ENCODE measurements at regions not wholly inside any gene's neighbourhood (a gene's known extent, or its start where the extent isn't known, plus 50 kb on each side); places are given as distances from the start of the nearest gene placed in this dataset.

- DNase-seq, result no peak
- H3K36me3 ChIP-seq, result no peaks in the 10 kb centered on the region
- intact Hi-C loops (cut with micrococcal nuclease), result no loop called here
- no peak for TF ChIP-seq CTCF (IDR thresholded peaks at IDR 0.05; ENCODE audit: borderline replicate concordance)
- no peak overlapping the region for H3K4me3 ChIP-seq
- no peaks in the 10 kb centered on the region for H3K9me3 ChIP-seq (replicated peaks)
- H3K27ac ChIP-seq (replicated peaks), result no peak overlapping the region
- H3K27me3 ChIP-seq (ENCODE audit: low read depth), result peaks cover 12% of the 10 kb centered on the region
- no peaks in the 10 kb centered on the region for H3K4me1 ChIP-seq
Observed at GRCh38 chr6:104473021-104473429, 386.7 kb downstream of the HACE1 start.

GRCh38 chr6:104472021-104472901, 387.5 kb downstream of the HACE1 start:
- H3K9me3 ChIP-seq (replicated peaks), result no peaks in the 10 kb centered on the region
- intact Hi-C loops (cut with micrococcal nuclease), result no loop called here

GRCh38 chr6:104466306-104466705, 393.4 kb downstream of the HACE1 start:
- no peaks in the 10 kb centered on the region for H3K36me3 ChIP-seq
- no peak for TF ChIP-seq CTCF (IDR thresholded peaks at IDR 0.05; ENCODE audit: borderline replicate concordance)
- H3K27me3 ChIP-seq (ENCODE audit: low read depth), result no peaks in the 10 kb centered on the region
- no peak overlapping the region for H3K4me3 ChIP-seq
- peaks cover 4% of the 10 kb centered on the region for H3K9me3 ChIP-seq (replicated peaks)
- DNase-seq, result no peak
- H3K27ac ChIP-seq (replicated peaks), result no peak overlapping the region
- no peaks in the 10 kb centered on the region for H3K4me1 ChIP-seq
- intact Hi-C loops (cut with micrococcal nuclease), result no loop called here

More at GRCh38 chr6:104472021-104472901, 387.5 kb downstream of the HACE1 start:
- no peaks in the 10 kb centered on the region for H3K4me1 ChIP-seq
- no peaks in the 10 kb centered on the region for H3K36me3 ChIP-seq
- H3K27ac ChIP-seq (replicated peaks), result no peak overlapping the region
- TF ChIP-seq CTCF (IDR thresholded peaks at IDR 0.05; ENCODE audit: borderline replicate concordance), result no peak
- DNase-seq, result no peak
- no peak overlapping the region for H3K4me3 ChIP-seq
- peaks cover 12% of the 10 kb centered on the region for H3K27me3 ChIP-seq (ENCODE audit: low read depth)

GRCh38 chr6:104462811-104463599, 396.7 kb downstream of the HACE1 start:
- Histone ChIP-seq H3K4me1 (no peaks in the 10 kb centered on the region), H3K36me3 (no peaks in the 10 kb centered on the region), H3K27me3 (ENCODE audit: low read depth) (no peaks in the 10 kb centered on the region), H3K9me3 (replicated peaks) (peaks cover 4% of the 10 kb centered on the region), H3K27ac (replicated peaks) (no peak overlapping the region), H3K4me3 (no peak overlapping the region)
- intact Hi-C loops (cut with micrococcal nuclease), result no loop called here
- no peak for TF ChIP-seq CTCF (IDR thresholded peaks at IDR 0.05; ENCODE audit: borderline replicate concordance)
- no peak for DNase-seq

- H3K4me1 ChIP-seq, result no peaks in the 10 kb centered on the region
- no peak for TF ChIP-seq CTCF (IDR thresholded peaks at IDR 0.05; ENCODE audit: borderline replicate concordance)
- no peak for DNase-seq
- H3K27me3 ChIP-seq (ENCODE audit: low read depth), result no peaks in the 10 kb centered on the region
- intact Hi-C loops (cut with micrococcal nuclease), result no loop called here
- H3K36me3 ChIP-seq, result no peaks in the 10 kb centered on the region
- no peak overlapping the region for H3K4me3 ChIP-seq
- H3K27ac ChIP-seq (replicated peaks), result no peak overlapping the region
- H3K9me3 ChIP-seq (replicated peaks), result peaks cover 4% of the 10 kb centered on the region
Observed at GRCh38 chr6:104460738-104461483, 398.8 kb downstream of the HACE1 start.

Data from left ventricle myocardium inferior (tissue), 1 donor.